ENCODE measurements at regions not wholly inside any gene's neighbourhood (a gene's known extent, or its start where the extent isn't known, plus 50 kb on each side); places are given as distances from the start of the nearest gene placed in this dataset.

DNA sequence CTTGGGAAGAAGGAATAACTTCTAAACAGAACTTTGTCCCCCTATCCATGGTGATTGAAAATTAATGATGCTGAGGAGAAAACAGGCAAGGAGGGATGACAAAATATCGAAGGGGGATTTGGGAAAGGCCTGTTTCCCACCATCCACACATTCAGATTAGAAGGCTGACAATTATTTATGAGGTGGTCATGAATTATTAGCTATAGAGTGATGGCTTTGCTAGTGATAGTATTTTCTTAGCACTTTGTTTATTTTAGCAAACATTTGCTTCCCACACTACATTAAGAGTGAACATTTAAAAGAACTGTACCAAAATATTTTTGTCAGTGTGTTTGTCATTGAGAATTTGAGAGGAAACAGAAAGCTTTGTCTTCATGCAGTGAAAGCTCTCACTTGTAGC lies 172.6 kb upstream of the PDZRN3 start:
- Histone ChIP-seq H3K27ac (peak overlapping the region in 1 of 2 donors; percentile 74), H3K36me3 (no peaks in the 10 kb centered on the region)
- no peak for TF ChIP-seq CTCF (IDR thresholded peaks at IDR 0.05)

DNA sequence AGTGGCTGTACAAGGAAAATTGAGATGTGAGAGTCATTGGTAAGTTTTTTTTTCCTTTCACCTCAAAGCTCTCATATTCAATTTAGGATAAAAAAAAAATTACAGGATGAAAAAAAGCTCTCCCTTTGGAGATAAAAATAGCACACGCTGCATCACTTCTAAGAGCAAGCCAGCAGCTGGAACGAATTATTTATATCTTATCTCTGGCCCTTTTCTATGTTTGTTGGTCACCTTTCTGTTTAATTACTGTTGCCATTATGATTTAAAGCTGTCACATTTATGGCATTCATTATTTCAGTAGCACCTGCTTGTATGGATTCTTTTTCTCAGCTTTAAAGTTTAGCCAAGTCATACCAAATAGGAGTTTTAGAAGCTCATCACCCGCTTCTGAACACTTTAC lies 171.6 kb upstream of the PDZRN3 start:
- Histone ChIP-seq H3K9me3 (peaks cover 0 to 6% of the 10 kb centered on the region in 2 donors), H3K36me3 (no peaks in the 10 kb centered on the region), H3K4me1 (peaks cover 0 to 11% of the 10 kb centered on the region in 2 donors), H3K27ac (peak overlapping the region; percentile 21 to 74), H3K4me3 (no peak overlapping the region), H3K27me3 (no peaks in the 10 kb centered on the region)
- no peak for DNase-seq (ENCODE audit: low spot score)
- no peak for TF ChIP-seq CTCF (IDR thresholded peaks at IDR 0.05)

More for the DNA sequence above, 172.6 kb upstream of the PDZRN3 start:
- peaks cover 0 to 6% of the 10 kb centered on the region in 2 donors for H3K9me3 ChIP-seq
- DNase-seq (ENCODE audit: low spot score), result no peak
- no peaks in the 10 kb centered on the region for H3K27me3 ChIP-seq
- no peak overlapping the region for H3K4me3 ChIP-seq
- H3K4me1 ChIP-seq, result peaks cover 0 to 11% of the 10 kb centered on the region in 2 donors

- Histone ChIP-seq H3K4me3 (no peak overlapping the region), H3K27me3 (no peaks in the 10 kb centered on the region), H3K9me3 (no peaks in the 10 kb centered on the region), H3K4me1 (peaks cover 0 to 15% of the 10 kb centered on the region in 2 donors), H3K27ac (no peak overlapping the region), H3K36me3 (no peaks in the 10 kb centered on the region)
- DNase-seq (ENCODE audit: low spot score), result no peak
- no peak for TF ChIP-seq CTCF (IDR thresholded peaks at IDR 0.05)
These were observed 166.6 kb upstream of the PDZRN3 start for GRCh38 chr3:73791356-73791755.

- no peaks in the 10 kb centered on the region for H3K9me3 ChIP-seq
- TF ChIP-seq CTCF (IDR thresholded peaks at IDR 0.05), result no peak
- H3K4me3 ChIP-seq, result no peak overlapping the region
- H3K27ac ChIP-seq, result no peak overlapping the region
- H3K4me1 ChIP-seq, result peaks cover 0 to 9% of the 10 kb centered on the region in 2 donors
- no peak for DNase-seq (ENCODE audit: low spot score)
- H3K27me3 ChIP-seq, result no peaks in the 10 kb centered on the region
- no peaks in the 10 kb centered on the region for H3K36me3 ChIP-seq
These were observed 165.2 kb upstream of the PDZRN3 start for GRCh38 chr3:73789825-73790444.

- Histone ChIP-seq H3K27me3 (no peaks in the 10 kb centered on the region), H3K4me3 (no peak overlapping the region), H3K4me1 (peaks cover 0 to 9% of the 10 kb centered on the region in 2 donors), H3K27ac (no peak overlapping the region), H3K36me3 (no peaks in the 10 kb centered on the region), H3K9me3 (no peaks in the 10 kb centered on the region)
- TF ChIP-seq CTCF (IDR thresholded peaks at IDR 0.05), result no peak
- no peak for DNase-seq (ENCODE audit: low spot score)
These were observed 162.9 kb upstream of the PDZRN3 start for GRCh38 chr3:73787620-73788019.

- Histone ChIP-seq H3K27ac (peak overlapping the region in 1 of 2 donors; percentile 58), H3K27me3 (no peaks in the 10 kb centered on the region)
These were observed 162.3 kb upstream of the PDZRN3 start for GRCh38 chr3:73786998-73787397.

More at GRCh38 chr3:73786998-73787397, 162.3 kb upstream of the PDZRN3 start:
- Histone ChIP-seq H3K36me3 (no peaks in the 10 kb centered on the region), H3K4me1 (peaks cover 0 to 9% of the 10 kb centered on the region in 2 donors), H3K4me3 (no peak overlapping the region), H3K9me3 (no peaks in the 10 kb centered on the region)
- DNase-seq (ENCODE audit: low spot score), result no peak
- no peak for TF ChIP-seq CTCF (IDR thresholded peaks at IDR 0.05)
